ENCODE measurements at regions not wholly inside any gene's neighbourhood (a gene's known extent, or its start where the extent isn't known, plus 50 kb on each side); places are given as distances from the start of the nearest gene placed in this dataset.

DNA sequence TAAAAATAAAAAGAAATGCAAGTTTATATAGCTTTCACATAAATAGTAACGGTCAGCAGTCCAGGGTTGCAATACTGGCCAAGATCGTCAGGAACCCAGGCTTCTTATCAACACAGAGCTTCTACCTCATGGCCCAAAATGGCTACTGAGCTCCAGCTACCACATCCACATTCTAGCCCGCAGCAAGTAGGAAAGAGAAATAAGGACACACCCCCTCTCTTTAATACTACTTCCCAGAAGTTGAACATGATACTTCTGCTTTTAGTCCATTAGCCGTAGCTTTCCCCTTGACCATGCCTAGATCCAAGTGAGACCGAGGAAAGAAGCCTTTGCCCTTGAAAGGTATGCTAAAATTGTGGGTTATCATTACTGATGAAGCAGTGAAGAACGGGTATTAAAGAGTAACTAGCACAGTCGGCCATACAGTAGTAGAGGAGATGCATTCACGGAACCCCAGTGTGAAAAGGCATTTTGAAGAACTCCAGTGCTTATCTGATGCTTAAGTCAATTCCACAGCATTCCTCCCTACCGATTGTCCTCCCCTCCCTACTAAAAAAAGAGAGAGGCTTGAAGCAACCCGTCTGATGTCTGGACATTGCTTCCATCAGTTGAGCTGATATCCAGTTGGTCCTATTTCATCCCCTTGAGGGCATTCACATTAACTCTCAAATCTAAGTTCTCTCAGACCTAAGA lies 226.9 kb upstream of the RREB1 start:
- TF ChIP-seq POLR2A (IDR thresholded peaks at IDR 0.05) (no peak), POLR2AphosphoS5 (IDR thresholded peaks at IDR 0.05) (no peak)
- TF ChIP-seq, protein P1, sequence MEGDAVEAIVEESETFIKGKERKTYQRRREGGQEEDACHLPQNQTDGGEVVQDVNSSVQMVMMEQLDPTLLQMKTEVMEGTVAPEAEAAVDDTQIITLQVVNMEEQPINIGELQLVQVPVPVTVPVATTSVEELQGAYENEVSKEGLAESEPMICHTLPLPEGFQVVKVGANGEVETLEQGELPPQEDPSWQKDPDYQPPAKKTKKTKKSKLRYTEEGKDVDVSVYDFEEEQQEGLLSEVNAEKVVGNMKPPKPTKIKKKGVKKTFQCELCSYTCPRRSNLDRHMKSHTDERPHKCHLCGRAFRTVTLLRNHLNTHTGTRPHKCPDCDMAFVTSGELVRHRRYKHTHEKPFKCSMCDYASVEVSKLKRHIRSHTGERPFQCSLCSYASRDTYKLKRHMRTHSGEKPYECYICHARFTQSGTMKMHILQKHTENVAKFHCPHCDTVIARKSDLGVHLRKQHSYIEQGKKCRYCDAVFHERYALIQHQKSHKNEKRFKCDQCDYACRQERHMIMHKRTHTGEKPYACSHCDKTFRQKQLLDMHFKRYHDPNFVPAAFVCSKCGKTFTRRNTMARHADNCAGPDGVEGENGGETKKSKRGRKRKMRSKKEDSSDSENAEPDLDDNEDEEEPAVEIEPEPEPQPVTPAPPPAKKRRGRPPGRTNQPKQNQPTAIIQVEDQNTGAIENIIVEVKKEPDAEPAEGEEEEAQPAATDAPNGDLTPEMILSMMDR (IDR thresholded peaks at IDR 0.05 in 8 of 11, conservative IDR thresholded peaks at IDR 0.05 in 3 of 11), result no peak
